SK-N-MC (cell line): ENCODE measurements at regions not wholly inside any gene's neighbourhood (a gene's known extent, or its start where the extent isn't known, plus 50 kb on each side); places are given as distances from the start of the nearest gene placed in this dataset.

Experiments
- EZH2 ChIP-seq: fragments of 200-600 bp; sonication (generic); IDR thresholded peaks from one replicate; pipeline ENCODE4 v1.6.1; 2017; ENCODE audit warnings: antibody characterized with exemption
- FOXP2 ChIP-seq: optimal IDR thresholded peaks from 2 replicates; pipeline ENCODE3; 2011; ENCODE audit warnings: mild to moderate bottlenecking, moderate library complexity; ENCODE audit not compliant: insufficient read depth; ENCODE audit errors: extremely low read length, control extremely low read depth
- POLR2AphosphoS5 ChIP-seq: IDR thresholded peaks from 2 replicates; pipeline ENCODE4 v1.6.1; 2012; ENCODE audit warnings: mild to moderate bottlenecking, low read depth, low read length, borderline replicate concordance

DNA sequence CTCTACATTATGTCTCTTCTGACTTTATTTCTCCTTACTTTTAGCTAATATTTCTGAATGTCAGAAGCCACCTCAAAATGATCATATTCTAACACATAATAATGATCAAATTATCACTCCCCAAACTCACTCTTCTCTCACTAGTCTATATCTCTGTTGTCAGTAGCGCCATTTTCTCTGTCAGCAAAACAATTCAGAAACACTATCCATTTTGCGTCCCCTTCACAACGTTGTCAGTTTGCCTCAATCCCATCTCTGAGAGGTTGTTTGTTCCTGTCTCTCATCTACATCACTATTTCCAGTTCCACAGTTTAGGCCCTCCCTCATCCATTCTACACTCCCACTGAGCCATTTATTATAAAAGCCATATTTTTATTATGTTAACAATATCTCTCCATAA, 1376.3 kb upstream of the ACVR2A start:
- TF ChIP-seq EZH2 (no peak), POLR2AphosphoS5 (no peak), FOXP2 (no peak)
